COLO668 (cell line): ENCODE measurements at regions not wholly inside any gene's neighbourhood (a gene's known extent, or its start where the extent isn't known, plus 50 kb on each side); places are given as distances from the start of the nearest gene placed in this dataset.

Experiments
- DNase-seq: peaks from one replicate; lab custom pipeline; 2025; ENCODE audit not compliant: unreplicated experiment; lab: John Stamatoyannopoulos, UW

DNA sequence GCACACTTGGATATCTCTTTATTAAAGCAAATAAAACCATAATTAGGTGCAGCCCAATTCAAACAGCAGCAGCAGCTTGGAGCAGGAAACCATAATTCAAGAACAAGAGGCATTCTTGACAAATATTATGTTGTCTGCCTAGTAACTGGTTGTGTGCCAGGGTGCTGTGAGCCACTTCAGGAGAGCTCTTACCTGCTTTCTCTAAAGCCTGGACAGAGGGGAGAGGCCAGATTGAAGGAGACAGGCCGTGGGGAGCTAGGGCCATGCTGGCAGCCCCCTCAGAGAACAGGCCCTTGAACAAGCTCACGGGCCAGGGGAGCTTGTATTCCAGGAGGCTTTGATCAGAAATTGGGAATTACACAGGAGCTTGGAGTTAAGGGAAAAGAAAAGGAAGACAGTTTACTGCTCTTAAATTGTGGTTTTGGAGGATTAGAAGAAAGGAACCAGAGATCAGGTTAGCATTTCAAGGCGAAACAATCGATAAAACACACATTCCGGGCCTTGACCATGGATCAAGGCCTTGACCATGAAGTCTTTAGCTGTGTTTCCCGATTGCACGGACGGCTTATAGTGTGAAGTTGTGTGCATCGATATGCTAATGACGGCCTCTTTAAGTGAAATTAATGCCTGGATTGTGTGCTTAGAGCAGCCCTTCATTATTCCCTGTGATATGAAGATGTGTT, 69.8 kb upstream of the NKX2-2 start:
- peak; percentile 67 for DNase-seq

- DNase-seq: no peak
Measured at GRCh38 chr20:21577551-21577950, 63.7 kb upstream of the NKX2-2 start.

GRCh38 chr20:21575981-21576740, 62.3 kb upstream of the NKX2-2 start:
- DNase-seq: no peak

DNA sequence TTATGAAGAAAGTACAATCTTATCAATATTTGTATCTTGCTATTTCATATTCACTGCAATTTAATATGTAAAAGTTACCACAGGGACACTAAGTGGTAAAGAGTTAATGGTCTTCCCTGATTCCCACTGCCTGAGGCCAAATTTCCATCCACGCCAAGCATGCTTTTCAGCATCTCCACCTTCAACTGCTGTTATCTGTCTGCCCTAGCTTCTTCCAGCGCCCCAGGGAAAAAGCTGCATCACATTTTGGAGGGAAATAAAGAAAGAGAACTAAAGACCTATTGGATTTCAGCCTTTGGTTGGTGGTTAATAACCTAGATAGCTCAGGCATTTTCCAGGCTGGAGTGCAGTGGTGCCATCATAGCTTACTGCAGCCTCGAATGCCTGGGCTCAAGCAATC, 61.3 kb upstream of the NKX2-2 start:
- DNase-seq: no peak

GRCh38 chr20:21574443-21574842, 60.6 kb upstream of the NKX2-2 start:
- no peak for DNase-seq

DNA sequence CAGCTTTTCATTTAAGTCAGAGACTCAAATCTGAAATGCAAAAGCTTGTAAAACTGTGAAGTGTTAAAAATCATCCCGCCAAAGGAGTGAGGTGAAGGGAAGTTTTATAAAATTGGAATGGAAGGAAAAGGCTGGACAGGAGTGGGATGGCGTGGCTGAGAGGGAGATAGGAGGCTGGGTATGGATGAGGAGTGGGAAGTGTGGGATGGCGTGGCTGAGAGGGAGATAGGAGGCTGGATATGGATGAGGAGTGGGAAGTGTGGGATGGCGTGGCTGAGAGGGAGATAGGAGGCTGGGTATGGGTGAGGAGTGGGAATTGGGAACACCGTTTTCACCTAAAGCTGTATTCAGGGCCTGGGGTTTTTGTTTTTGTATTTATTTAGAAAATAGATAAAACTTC, 59.4 kb upstream of the NKX2-2 start:
- no peak for DNase-seq

DNA sequence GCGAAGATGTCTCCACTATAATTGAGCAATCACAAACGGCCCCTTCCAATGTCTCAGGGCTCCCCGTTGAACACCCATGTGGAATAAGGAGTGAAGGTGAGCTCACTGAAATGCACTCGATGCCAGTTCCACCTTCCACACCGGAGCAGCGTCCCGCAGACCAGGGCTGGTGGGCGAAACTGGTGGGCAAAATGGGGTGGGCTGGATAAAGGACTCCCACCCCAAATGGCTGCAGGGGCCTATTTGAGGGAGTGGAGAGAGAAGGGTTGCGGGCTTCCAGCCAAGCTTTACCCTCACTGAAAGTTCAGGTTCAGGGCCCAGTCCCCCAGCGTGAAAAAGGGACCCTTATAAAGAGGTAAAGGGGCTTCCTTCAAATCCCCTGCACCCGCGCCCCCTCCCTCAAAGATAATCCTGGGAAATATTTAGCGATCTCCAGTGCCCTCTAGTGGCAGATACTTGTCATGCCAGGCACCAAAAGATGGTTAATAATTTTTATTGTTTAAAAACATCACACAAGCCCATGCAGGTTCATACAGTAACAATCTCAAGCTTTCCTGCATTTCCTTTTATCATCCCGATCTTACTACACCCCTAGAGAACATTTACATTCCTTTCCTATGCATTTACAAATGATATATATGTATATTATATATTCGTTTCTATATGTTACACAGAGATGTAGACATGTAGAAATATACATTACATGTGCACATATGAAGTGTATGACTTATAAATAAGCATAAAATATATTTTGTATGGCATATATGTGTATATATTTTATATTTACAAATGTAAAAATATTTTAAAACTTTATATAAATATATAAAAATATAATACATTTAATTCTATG, 58.2 kb upstream of the NKX2-2 start:
- no peak for DNase-seq

- DNase-seq: no peak
Measured at GRCh38 chr20:21570285-21570992, 56.6 kb upstream of the NKX2-2 start.

- DNase-seq: no peak
Measured at GRCh38 chr20:21569586-21569985, 55.7 kb upstream of the NKX2-2 start.

GRCh38 chr20:21564127-21564773, 50.4 kb upstream of the NKX2-2 start:
- DNase-seq: peak; percentile 58
